AG08395 (cell line): ENCODE measurements at regions not wholly inside any gene's neighbourhood (a gene's known extent, or its start where the extent isn't known, plus 50 kb on each side); places are given as distances from the start of the nearest gene placed in this dataset.
"Not testable (repeated sequence)": the region's sequence is repeated elsewhere in the genome, so short reads cannot be mapped to it uniquely, and the experiment has no call there.

Experiments used
- DNase-seq: peaks from one replicate; pipeline ENCODE4 v3.0.0; 2012; ENCODE audit warnings: mixed read lengths, low spot score

DNA sequence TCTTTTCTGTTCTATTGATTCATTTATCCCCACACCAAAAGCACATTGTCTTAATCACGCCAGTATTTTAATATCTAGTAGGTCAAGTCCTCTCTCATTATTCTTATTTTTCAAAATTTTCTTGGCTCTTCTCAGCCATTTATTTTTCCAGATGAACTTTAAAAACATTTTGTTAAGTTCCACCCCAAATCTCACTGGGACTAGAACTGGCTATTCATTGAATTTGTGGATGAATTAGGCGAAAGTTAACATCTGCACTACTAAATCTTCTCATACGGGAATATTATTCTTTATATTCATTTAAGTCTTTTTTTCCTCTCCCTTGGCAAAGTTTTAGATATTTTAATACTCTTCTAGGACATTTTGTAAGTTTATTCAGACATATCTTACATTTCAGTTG lies 295.2 kb upstream of the MGMT start:
- DNase-seq = no peak

DNA sequence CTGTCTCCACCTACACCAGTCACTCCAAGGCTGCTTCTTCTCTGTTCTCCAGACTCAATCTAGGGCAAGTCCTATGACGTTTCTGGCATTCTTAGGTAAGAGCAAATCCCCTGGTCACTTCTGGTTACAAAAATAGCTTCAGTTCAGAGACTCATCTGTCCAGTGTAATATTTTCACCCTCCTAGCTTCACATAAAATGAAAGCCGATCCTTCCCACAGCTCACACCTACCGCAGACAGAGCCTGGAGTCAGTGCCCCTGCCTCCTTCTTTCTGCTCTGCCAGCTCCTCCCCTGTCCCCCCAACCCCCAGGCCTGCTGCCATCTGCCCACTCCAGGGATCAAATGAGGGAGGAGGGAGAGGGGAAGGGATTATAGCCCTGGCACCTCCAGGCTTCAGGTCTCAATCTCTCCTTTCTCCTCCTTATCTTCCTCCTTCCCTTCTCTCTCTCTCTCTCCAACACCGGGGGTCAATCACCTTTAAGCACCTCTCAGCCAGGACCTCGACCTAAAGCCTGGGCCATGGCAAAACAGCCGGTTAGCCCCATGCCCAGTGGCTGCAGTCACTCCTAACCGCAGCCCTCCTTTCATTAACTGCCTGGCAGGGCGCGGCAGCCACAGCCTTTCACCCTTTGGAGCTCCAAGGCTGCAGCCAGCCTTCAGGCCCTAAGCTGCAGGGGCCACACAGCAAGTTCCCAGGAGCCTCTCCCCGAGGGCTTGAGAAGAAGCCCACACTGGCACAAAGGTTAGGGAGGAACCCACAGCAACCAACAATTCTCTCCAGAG lies 292.6 kb upstream of the MGMT start:
- no peak for DNase-seq

DNA sequence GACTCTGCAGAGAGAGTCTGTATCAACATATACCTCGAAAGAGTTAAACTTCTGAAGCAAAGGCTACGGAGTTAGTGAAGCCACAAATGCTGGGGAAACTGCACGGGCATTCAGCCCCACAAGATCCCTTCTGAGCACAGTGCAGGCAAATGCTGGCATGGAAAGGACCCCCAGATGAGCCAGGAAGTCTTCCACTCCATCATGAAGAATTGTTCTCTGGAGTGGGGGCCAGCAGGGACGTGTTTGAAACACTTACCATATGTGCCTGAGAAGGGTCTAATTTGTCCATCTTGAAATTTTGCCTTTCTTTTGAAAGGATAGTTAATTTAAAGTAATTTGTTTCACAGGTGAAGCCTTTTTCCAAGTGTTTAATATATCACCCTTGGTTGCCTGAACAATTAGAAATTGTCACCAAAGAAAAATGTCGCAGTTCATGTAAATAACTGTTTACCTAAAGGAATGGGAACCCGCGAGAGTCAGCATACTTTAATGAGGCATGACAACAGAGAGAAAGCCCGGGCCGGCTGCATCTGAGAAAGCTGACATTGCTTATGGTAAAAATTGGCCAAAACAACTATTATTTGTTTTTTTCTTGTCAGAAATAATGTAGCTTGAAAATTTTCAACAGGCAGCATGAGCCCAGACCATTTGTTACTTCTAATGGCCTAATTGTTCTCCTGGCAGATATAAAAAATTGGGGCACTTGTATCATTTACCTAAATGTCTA lies 287.6 kb upstream of the MGMT start:
- DNase-seq = no peak

DNA sequence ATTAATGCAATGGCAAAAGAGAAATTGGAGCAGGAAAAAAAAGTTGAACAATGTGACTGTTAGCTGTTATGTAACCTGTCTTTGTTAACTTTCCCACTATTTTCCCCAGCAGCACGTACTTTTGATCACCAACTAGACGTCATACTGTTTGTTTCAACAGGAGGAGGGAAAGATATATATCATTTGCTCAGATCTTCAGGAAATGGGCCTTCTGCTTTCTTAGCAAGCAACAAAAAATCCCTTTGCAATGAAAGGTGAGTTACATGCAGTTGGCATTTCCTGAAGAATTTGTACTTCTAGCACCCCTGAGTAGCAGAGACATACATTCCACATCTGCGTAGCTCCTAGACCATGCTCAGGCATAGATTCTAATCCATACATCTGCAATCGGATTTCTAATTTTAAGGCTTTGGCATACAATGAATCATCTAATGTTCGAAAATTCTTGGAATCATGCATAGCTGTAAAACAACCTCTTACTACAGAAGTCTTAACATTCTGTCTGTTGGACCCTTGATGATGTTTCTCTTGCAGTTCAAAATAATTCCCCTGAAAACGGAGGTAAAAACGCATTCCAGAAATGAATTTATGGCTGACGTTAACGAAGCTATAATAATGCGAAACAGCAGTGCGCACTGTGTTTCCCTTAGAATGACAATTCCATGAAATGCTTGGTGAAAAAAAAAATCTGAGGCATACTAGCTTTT lies 286.9 kb upstream of the MGMT start:
- DNase-seq = no peak

DNA sequence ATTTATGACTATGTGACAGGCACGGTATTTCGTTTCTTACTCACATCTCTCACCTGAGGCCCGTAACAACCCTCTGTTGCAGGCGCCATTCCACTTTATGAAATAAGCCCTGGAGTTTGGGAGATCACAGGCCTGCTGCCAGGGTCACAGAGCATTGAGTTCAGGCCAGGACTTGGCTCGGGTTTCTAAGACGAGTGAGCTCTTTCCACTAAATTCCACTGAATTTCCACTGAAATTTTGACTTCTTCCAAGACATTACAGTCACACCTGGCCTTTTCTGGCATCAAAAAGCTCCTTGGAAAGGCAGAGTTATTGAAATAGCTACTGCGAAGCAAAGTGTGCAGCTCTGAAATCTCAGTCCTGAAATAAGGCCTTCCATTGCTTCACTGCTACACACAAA lies 282.8 kb upstream of the MGMT start:
- no peak for DNase-seq

DNA sequence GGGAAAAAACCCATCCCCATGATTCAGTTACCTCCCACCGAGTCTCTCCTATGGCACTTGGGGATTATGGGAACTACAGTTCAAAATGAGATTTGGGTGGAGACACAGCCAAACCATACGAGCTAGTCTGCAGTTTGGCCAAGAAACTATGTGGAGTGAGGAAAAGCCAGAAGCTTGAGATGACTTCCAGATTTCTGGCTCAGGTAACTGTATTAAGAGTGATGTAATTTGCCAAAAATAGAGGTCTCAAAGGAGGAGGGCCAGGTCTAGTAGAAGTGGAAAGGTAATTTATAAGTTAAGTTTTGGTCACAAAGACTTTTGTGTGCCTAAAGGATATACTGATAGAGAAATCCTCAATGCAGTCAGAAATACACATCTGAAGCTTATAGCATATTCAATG lies 279.7 kb upstream of the MGMT start:
- no peak for DNase-seq

DNA sequence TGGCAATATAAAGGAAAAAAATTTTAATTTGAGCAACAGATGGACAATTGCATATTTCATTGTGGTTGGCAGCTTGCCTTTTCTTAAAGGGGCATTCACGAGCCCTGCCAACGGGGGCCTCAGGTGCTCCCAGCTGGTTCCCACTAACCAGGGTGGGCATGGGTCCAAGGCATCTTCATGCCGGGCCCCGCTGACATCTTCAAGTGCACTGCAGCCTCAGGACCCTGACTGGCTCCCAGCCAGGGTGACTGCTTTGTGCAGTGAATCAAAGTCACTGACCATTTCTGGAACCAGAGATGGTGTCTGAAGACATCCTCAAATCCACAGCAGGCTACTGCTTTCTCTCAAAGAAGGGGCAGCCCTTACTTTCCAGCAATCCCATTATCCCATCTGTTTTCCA lies 275.2 kb upstream of the MGMT start:
- no peak for DNase-seq

DNA sequence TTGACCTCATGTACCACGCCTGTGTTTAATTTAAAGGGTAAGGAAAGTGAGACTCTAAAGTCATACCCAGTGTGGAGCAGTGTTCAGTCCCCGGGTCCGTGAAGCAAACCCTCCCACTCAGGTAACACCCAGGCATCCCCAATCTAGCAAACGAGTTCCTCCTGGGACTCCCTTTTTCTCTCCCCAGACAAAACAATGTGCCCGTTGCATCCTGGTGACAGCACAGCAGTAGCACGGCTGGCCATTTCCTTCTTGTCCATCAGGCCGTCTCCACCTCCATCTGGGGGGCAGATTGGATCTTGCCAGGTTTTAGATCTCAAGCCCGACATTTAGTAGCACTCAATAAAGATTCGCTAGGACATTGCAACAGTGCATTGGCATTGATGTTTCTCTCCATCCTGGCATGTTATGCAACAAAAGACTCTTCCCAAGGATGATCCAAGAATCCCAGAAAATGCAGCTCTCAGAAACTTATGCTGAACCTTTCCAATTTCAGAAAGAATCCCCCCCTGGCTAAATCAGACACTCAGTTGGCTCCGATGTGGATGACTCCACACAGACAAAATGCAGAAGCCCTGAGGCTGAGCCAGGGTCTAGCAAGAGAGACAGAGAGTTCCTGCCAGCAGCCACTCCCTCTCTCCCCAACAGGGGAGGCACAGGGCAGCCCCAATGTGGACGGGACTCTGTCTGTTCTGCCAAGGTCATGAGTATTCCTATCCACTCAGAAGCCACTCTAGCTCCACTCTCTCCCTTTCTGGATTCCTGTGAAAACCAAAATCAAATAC lies 274.5 kb upstream of the MGMT start:
- DNase-seq = peak; percentile 21

DNA sequence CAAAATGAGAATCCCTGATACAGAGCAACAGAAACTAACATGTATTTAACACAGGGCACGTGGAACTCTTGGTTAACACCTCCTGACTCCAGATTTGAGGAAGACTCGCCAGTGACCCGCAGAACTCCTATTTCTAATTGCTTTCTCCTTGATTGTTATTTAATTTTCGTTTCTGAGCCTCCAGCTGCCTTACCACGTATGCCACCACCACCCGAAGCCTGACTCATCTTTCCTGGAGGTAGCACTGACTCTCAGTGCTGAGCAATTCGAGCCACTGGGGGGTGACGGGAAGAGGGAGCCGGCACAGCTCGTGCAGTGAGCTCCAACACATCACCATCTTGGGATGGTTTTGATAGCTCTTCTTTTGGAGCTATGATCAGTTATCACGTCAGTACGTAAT lies 273.9 kb upstream of the MGMT start:
- DNase-seq = peak; percentile 44

DNA sequence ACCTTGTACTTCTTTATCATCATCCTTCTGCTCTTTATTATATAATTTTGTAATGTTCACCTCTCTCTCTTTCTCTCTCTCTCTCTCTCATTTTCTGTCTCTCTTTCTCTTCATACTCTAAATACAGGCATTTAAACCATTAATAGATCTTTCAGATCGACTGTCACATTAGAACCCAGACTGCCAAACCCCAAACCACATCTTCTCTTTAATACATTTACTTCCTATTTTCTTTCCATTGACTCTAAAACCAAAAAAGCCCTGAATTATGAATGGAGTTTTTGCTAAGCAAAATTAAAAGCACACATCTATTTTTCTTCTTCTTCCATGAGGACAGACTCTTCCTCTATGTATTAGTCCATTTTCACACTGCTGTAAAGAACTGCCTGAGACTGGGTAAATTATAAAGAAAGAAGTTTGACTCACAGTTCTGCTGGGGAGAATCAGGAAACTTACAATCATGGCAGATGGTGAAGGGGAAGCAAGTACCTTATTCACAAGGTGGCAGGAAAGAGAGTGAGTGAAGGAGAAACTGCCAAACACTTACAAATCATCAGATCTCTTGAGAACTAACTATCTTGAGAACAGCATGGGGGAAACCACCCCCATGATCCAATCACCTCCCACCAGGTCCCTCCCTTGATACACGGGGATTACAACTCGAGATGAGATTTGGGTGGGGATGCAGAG lies 272.7 kb upstream of the MGMT start:
- no peak for DNase-seq

DNA sequence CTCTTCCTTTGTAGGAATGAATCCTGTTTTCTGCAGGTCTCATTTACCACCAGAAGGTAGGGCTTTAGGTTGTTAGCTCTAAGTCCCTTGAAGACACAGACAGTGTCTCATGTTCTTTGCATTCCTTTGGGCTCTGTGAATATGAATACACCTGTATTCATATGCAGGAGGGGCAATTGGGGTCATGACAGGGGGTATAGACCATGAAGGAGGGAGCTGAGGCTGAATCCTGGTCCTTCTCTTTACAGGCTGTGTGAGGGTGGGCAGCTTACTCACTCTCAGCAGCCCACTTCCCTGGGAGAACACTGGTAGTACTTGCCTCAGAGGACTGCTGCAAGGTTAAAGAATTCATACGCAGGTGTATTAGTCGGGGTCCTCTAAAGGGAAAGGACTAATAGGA lies 267.2 kb upstream of the MGMT start:
- no peak for DNase-seq

DNA sequence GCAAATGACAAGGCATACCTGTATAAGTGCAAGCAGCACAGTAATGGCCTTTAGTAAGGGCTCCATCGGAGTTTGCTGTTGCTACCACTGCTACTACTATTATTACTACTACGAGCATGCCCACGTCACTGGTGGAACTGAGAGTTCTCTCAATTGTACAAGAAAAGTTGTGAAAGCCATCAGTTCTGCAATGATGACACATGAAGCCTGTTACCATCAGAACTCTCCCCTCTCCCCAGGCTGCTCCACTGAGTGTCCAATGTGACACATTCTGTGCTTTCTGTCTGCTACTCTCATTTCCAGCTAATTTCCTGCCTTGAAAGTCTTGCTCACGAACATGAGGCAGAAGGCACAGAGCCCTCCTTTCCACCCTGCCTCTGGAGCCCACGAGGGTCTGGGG lies 263.2 kb upstream of the MGMT start:
- DNase-seq = no peak

DNA sequence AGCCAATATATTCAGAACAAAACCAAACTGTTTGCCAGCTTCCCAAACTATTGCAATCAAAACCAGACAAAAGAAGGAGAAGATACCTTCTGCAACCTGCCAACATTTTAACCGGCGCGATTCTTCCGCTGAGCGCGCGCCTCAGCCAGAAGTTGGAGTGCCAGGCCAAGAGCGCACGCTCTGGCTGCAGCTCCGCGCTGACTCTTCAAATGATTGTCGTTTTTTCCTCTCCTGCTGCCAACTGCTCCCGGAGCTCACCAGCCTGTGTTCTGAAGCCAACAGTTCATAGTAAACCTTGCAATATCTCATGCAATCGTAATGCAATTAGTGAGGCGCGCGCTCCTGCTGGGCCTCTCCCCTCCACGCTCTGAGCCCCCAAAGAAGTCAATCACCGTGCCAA lies 259.7 kb upstream of the MGMT start:
- DNase-seq = no peak

DNA sequence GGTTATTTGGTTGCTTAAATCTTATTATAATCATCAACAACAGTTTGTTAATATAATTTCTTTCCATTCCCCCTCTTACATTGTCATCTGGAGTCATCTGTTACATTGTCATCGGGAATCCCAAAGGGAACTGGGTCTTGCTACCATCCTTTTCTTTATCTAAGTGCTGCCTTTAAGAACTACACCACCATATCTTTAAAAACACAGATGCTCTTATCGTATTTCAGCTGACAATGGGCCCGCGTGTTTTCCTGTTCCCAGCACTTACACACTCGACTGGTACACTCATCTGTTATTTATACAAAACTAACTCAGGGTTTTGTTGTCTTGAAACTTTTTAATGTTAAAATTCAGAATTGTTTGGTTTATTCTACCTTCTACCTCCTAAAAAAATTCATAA lies 256.2 kb upstream of the MGMT start:
- DNase-seq = no peak

DNA sequence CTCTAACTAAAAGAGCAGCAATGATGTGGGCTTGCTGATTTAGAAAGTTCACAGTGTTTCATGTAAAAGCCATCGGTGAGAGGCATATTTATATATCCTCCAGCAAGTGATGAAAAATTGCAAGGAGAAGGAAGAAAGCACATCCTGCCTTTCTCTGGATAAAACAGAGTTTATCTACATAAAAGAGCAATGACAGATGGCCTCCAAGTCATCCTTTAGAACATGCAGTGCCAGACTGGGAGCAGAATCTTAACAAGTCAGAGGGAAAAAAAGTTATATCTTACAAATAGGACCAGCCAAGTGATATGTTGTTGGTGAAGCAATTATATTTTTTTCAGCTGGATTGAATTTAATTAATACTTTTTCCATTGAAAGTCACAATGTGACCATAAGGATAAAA lies 253.8 kb upstream of the MGMT start:
- DNase-seq = no peak

DNA sequence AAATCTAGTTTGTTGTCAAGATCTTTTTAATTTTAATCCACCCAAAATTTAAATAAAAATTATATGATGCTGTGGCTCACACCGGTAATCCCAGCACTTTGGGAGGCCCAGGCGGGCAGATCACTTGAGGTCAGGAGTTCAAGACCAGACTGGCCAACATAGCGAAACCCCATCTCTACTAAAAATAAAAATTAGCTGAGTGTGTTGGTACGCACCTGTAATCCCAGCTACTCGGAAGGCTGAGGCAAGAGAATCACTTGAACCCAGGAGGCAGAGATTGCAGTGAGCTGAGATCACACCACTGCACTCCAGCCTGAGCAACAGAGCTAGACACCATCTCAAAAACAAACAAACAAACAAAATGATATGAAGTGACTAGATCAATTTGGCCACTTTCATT lies 253.0 kb upstream of the MGMT start:
- DNase-seq = not testable (repeated sequence)

DNA sequence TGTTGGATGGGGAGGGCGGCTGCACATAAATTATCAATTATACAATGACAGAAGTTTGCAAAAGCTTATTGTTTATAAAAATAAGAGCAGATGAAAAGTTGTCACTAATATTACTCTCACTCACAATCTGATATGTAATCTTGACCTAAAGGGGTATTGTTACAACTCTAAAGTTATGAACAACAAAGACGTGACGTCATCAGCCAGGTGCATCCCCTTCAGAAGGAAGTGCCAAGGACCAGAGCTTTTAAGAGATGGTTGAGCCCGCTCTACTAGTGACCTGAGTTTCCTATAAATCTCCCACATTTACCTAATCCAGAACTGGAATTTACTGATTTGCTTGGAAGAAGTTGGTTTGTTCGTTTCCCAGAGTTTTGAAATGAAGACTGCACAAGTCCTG lies 247.7 kb upstream of the MGMT start:
- DNase-seq = no peak

DNA sequence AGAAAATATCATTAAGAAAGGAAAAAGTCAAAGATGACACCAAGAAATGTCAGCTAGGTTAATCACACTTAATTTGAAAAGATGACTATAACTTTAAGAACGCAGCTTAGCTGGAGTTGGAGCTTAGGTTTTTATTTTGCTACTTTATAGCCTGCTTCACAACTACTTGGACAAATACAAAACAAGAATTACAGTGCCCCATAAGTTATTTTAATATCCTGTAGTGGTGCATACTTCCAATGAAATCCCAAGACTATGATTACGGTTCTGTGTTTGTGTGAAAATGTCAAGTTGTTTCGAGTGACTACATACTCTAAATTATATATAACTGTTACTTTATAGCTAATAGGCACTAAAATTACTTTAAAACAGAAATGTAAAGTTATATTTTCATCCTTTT lies 244.6 kb upstream of the MGMT start:
- DNase-seq = no peak

DNA sequence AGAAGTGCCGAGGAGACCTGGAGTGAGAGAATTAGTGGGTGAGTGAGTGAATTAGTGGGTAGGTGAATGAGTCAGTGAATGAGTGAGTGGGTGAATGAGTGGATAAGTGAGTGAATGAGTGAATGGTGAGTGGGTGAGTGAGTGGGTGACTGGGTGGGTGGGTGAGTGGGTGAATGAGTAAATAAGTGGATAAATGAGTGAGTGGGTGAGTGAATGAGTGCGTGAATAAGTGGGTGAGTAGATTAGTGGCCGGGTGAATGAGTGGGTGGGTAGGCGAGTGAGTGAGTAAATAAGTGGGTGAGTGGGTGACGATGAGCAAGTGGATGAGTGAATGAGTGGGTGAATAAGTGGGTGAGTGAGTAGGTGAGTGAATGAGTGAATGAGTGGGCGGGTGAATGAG lies 243.7 kb upstream of the MGMT start:
- DNase-seq = no peak

DNA sequence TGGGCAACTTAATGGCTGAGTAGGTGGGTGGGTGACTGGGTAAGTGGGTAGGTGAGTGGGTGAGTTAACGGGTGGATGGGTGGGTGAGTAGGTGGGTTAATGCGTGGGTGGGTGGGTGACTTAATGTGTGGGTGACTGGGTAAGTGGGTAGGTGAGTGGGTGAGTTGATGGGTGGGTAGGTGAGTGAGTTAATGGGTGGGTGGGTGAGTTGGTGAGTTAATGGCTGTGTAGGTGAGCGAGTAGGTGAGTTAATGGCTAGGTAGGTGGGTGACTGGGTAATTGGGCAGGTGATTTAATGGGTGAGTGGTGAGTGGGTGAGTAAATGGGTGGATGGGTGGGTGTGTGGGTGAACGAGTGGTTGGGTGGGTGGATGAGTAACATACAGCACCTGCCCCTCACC lies 243.0 kb upstream of the MGMT start:
- DNase-seq = no peak

DNA sequence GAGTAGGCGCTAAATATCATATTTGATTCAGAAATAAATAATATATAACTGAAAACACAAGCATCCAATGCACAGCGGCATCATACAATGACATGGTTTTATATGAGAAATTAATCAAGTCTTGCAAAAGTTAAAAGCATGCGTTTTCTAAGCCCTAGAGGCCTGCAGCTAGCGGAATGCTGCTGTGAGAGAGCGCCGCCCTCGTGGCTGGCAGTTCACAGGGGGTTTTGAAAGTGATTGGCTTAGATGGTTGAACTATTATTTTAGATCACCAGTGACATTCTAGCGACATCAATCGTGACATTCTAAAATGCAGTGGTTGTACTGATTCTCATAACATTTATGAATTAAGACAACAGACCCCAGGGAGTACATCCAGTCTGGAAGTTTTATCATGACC lies 235.2 kb upstream of the MGMT start:
- DNase-seq = no peak
